Neural cell (in vitro differentiated cells): ENCODE measurements at regions not wholly inside any gene's neighbourhood (a gene's known extent, or its start where the extent isn't known, plus 50 kb on each side); places are given as distances from the start of the nearest gene placed in this dataset.

ENCODE experiments used
- CTCF ChIP-seq: fragments of 450-650 bp; IDR thresholded peaks from 2 replicates; pipeline ENCODE4 v1.5.1; 2014; ENCODE audit warnings: antibody characterized with exemption, mild to moderate bottlenecking, moderate library complexity; ENCODE audit not compliant: poor library complexity, severe bottlenecking
- EZH2 ChIP-seq: fragments of 200-600, 300-800 bp; shearing (Covaris generic), sonication (generic); IDR thresholded peaks from 2 replicates; pipeline ENCODE4 v1.6.1; 2014; ENCODE audit warnings: antibody characterized with exemption, low read length, borderline replicate concordance, mild to moderate bottlenecking; ENCODE audit not compliant: insufficient read depth, poor library complexity, severe bottlenecking
- MXI1 ChIP-seq: fragments of 450-650 bp; conservative IDR thresholded peaks from 2 replicates; pipeline ENCODE4 v1.6.1; 2014; ENCODE audit warnings: antibody characterized with exemption, mild to moderate bottlenecking; ENCODE audit not compliant: poor library complexity, severe bottlenecking
- REST ChIP-seq: IDR thresholded peaks from 2 replicates; pipeline ENCODE4 v1.6.1; 2012; ENCODE audit warnings: borderline replicate concordance

GRCh38 chrY:15650056-15650455 lies 1125.7 kb downstream of the NLGN4Y start:
- TF ChIP-seq MXI1: no peak
- no peak for TF ChIP-seq REST
- no peak for TF ChIP-seq EZH2
- TF ChIP-seq CTCF: no peak
